Smooth muscle cell of the brain vasculature (primary cell): ENCODE measurements at regions not wholly inside any gene's neighbourhood (a gene's known extent, or its start where the extent isn't known, plus 50 kb on each side); places are given as distances from the start of the nearest gene placed in this dataset.

Source experiments
- DNase-seq: peaks from one replicate; pipeline ENCODE4 v3.0.0-alpha.2; 2012; ENCODE audit warnings: low read depth, low spot score

DNA sequence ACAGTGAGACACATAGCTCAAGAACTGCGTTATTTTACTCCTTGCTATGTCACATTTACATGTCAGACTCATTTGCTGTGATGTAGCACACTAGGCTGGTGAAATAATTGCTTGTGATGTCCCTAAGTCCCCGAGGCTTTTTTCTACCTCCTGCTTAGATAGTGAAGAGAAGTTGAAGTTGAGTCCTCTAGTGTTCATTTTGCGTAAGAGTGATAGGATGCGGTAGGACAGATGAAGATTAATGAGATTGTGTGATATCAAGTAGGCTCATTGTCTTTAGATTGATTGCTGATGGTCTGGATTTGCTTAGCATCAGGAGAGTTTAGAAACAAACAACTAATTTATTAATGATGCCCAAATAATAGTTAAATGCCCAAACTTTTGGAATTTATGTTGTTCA is 173.6 kb upstream of the NUDT6 start:
- no peak for DNase-seq

DNA sequence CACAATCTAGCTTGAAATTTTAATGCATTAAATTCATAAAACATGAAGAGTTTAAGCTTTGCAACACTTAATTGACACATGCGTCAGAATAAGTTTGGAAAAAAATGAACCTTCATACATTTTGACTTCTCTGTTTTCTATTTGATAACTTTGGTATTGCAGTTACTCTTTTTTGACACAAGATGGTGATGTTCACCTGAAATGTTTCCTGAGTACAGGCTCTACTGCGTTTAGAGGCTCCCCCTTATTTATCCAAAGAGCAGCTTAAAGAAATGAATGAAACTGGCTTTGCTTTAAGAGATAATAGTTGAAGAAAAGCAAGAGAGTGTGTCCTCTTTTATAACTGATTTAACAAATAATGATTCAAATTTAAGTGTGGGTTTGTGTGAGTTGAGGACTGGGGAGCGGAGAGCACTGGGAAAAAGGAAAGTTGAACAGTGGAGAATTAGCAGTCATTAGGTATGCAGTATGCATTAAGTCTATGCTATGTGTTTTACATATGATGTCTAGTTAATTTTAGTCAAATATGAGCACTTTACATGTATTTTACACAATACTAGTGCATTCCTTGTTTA is 180.6 kb upstream of the NUDT6 start:
- no peak for DNase-seq

DNA sequence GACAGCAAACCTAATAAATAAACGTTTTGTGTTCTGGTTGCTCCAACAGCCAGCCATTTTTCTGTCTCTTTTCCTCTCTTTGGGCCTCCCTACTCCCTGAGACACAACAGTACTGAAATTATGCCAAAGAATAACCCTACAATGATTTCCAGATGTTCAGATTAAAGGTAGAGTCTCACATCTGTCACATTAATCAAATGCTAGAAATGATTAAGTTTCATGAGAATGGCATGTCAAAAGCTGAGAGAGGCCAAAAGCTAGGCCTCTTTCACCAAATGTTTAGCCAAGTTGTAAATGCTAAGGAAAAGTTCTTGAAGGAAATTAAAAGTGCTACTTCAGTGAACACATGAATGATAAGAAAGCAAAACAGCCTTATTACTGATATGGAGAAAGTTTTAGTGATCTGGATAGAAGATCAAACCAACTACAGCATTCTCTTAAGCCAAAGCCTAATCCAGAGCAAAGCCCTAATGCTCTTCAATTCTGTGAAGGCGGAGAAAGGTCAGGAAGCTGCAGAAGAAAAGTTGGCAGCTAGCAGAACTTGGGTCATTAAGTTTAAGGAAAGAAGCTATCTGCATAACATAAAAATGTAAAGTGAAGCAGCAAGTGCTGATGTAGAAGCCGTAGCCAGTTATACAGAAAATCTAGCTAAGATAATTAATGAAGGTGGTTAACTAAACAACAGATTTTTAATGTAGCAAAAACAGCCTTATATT is 182.1 kb upstream of the NUDT6 start:
- DNase-seq, result no peak

DNA sequence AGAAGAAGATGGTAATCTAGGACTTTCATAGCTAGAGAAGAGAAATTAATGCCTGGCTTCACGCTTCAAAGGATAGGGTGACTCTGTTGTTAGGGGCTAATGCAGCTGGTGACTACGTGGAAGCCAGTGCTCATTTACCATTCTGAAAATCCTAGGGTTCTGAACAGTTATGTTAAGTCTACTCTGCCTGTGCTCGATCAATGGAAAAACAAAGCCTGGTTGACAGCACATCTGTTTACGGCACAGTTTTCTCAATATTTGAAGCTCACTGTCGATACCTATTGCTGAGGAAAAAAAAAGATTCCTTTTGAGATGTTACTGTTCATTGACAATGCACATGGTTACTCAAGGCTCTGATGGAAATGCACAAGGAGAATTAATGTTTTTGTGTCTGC is 182.6 kb upstream of the NUDT6 start:
- no peak for DNase-seq

DNA sequence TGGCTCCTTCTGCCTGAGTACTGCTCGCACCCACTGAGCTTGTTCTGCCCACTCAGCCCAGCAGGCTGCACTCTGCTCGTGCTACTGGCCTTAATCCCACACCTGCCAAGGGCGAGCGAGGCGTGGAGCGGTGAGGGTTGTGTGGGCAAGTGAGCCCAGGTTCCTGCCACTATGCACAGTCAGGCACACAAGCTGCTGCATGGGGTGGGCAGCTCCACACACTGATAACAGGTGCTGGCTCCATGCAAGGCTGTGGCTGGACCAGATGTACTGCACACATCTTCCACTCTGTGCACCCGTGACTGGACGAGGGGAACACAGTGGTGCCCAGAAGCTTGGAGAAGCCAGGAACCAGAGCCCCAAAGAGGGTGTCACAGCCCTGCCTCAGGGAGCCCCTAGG is 184.3 kb upstream of the NUDT6 start:
- no peak for DNase-seq

DNA sequence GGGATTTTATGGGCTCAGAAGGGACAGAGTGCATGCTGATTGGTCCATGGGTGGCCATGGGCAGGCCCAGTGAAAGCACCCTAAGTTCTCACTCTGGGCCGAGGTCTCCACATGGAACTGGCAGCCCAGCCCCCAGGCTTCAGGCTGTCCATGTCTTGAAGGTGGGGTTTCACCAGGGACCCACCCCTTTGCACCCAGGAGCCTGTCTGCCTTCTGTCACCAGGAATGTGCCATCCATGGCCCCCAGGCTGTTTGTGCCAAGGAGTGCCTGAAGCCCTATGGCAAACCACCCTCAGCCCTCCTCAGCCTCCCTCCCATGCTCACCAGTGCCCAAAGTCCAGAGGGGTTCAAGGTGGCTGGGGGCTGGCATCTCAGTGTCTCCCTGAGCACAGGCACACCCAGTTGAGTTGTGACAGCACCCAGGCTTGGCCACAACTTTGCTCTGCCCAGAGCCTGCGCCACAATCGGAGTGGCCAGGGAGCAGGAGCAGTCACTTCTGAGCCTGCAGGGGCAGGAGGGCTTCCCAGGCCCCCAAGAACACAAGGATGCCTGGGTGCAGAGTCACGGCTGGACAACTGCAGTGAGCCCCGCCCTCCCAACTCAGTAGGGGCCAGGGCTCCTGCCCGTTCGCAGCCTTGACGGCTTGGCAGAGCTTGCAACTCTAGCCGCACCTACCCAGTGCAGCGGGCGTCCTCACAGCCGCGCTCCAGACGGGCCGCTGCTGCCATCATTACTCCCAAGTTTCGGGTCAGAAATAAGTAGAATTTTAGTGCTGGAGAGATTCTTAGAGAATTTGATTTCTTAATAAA is 185.3 kb upstream of the NUDT6 start:
- no peak for DNase-seq

DNA sequence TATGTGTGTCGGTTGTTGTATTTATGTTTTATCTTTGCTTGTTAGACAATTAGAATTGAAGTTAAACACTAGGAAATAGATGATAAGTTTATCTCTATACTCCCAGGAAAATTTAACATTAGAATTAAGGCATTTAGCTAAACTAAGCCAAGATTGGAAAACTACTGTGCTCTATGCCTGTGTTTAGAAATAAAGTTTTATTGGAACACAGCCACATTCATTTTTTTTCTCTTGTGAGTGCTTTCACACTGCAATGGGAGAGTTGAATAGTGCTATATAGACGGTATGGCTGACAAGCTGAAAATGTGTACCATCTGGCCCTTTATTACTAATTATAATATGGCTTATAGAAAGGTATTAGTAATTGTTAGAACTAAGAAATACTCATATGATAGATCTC is 186.7 kb upstream of the NUDT6 start:
- no peak for DNase-seq

DNA sequence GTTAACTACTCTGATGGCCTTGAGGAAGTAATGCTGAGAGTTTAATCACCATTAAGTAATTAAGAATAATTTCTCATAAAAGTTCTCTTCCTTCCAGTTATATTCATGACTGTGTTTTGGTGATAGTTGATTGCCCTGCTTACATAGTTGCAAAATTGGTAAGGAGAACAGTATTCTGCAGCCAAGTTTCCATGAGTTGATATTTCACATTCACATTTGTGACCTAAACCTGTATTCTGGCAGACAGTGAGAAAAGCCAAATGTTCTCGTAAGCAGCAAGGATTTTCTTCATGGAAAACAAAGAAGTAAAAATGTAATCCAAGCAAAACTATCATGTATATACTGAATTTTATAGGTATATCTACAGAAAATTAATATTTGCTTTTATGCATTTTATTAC is 187.8 kb upstream of the NUDT6 start:
- DNase-seq, result no peak

DNA sequence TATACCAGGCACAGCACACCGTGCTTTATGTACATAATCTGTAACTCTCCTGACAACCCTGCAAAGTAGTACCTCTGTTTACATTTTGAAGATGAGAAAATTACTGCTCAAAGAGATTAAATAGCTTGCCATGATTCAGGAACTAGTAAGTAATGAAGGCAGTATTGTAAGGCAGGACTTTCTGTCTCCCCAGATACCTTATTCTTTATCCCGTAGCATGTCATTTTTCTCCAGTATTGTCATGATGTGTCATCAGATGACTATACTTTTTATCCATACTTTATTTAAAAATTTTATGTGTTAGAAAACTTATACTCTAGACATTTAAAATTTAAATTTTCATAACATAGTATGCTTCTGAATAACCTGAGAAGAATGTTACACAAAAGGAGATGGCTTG is 188.3 kb upstream of the NUDT6 start:
- no peak for DNase-seq

DNA sequence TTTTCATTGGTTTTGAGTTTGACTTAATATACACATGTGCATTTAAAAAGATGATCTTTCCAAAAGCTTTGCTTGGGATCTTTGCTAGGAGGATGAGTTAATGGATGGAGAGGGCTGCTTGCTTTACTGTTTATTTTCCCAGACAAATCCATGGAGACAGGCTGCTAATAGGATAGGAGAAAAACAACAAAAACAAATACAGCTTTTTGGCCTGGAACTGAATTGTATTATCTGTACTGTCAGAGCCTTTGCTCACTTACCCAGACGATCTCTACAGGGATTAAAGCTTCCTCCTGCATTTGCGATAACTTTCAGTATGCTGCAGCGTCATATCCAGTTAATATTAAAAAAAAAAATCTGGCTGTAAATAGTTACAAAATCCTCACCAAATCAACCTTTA is 190.8 kb upstream of the NUDT6 start:
- DNase-seq, result no peak

DNA sequence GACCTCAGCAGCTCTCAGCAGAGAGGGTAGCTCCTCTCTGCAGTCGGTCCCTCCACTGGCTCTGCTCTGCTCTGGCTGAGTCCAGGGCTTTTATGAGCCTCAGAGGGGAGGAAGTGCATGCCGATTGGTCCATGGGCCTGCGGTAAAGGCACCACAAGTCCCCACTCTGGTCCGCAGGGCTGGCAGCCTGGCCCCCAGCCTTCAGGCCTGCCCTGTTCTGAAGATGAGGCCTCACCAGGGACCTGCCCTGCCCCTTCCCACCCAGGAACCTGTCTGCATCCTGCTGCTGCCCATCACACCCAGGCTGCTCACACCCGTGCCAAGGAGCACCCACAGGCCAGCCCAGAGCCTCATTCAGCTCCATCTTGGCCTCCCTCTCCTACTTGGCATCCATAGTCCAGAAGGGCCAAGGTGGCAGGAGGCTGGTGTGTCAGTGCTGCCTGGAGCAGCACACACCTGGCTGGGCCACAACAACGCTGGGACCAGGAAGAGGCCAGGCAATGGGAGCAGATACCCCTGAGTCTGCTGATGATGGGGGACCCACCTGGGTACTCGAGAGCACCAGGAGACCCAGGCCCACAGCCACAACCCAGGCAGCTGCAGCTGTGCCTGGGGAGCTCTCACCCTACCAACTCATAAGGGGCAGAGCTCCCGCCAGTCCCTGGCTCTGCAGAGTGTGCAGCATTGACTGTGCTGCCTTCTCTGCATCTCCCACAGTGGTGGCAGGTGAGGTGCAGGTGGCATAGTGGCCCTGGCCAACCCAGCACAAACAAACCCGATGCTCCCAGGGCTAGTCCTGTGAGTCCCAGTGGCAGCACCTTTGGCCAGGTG is 191.9 kb upstream of the NUDT6 start:
- no peak for DNase-seq

DNA sequence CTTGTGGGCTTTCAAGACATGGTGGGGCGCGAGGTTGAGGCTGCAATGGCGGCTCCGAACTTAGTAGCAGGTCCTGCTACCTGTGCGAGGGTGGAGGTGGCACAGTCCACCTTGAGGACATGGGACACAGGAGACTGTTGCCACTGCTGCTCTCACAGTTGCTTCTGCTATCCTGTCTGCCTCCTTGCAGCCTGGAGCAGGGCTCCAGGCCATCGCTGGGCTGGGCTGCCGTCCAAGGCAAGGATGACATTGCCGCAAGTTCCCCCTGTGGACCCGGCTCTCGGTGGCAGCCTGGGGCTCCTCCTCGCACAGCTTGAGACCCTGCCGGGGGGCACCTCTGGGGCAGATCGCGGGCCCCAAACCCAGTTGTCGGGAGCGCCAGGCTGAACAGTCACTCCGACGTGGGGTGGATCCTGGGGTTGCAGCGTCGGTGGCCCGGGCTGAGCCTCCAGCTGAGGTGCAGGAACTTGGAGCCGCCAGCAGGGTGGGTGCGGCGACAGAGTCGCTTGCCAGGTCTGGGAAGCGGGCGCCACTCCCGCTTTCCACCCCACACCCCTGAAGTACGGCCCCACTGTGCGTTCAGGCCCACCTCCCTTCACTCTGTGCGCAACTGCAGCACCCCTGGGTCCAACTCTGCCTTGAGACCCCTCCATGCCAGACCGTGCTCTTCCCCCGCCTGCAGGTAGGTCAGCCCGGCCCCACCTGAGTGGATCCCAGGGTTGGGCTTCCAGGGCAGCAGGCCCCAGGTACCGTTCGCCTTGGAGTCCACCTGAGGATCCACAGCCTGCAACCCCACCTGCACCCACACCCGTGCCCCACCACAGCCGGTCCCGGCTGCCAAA is 192.7 kb upstream of the NUDT6 start:
- DNase-seq, result no peak

DNA sequence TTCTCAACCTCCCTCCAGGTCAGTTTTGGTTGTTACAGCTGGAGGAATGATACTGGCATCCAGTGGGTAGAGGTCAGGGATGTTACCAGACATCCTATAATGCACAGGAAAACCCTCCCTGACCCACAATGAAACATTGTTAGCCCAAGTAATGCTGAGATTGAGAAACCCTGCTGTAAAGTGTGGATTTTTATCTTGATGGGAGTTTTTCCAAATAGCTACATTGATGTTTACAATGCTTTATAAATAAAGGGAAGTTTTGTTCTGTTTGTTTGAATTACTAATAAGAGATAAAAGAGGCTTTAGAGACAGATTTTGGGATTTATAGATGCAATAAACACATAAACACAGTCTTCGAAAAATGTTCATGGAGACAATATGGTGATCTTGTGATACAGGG is 194.0 kb upstream of the NUDT6 start:
- DNase-seq, result no peak

DNA sequence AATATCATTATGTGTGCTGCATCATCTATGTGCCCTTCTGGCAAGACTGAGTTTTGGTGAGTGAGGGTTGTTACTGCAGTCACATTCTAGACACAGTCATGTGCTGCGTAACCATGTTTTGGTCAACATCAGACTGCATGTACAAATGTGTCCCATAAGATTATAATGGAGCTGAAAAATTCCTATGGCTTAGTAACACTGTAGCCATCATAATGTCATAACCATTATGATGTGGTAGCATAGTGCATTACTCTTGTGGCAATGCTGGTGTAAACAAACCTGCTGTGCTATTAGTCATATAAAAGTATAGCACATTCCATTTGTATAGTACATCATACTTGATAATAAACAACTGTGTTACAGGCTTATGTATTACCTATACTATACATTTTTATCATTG is 198.1 kb upstream of the NUDT6 start:
- no peak for DNase-seq

DNA sequence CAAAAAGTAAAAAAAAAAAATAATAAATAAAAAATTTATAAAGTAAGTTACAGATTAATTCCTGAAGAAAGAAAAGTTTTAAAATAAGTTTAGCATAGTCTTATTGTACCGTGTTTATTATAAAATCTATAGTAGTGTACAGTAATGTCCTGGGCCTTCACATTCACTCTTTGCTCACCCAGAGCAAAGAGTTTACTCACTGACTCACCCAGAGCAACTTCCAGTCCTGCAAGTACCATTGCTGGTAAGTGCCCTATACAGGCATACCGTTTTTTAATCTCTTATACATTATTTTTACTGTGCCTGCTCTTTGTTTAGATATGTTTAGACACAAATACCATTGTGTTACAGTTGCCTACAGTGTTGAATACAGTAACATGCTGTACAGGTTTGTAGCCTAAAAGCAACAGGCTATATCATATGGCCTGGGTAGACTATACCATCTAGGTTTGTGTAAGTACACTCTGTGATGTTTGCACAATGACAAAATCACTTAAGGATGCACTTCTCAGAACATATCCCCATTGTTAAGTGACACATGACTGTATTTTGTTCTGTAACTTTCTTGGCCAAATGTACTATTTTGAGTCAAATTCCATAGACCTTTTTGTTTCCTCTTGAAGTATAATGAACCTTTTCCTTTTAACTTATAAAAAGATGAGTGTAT is 199.0 kb upstream of the NUDT6 start:
- no peak for DNase-seq

DNA sequence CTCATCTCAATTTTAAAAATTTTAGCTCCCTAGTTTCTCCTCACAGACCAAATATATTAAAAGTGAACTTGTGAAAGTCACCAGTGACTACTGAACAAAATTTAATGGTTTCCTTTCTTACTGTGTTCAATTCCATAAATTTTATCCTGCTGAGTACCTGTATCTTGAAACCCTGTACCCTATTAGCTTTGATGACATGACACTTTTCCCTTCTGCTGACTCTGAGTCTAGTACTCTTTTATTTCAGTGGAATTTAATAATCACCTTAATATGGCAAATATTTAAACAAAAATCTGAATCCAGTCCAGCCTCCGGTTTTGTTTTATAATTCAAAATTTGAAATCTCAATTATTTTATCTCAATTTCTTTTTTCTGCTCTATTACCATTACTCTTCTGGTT is 203.1 kb upstream of the NUDT6 start:
- no peak for DNase-seq

DNA sequence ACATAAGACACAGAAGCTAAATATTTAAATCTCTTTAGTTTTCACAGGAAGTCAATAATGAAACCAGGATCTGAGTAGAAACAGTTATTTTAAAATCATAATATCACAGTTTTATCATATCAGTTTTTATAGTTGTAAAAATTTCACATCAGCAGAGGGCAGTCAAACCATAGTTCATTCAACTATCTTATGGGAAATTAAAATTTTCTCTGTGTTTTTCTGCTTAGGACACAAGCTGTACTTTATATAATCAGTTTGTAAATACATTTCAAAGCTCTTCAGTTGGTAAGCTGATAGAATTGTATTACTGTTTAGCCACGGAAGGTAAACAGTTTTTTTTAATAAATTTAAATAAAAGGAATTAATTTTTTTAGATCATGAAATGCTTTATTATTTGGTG is 204.8 kb upstream of the NUDT6 start:
- DNase-seq, result no peak

DNA sequence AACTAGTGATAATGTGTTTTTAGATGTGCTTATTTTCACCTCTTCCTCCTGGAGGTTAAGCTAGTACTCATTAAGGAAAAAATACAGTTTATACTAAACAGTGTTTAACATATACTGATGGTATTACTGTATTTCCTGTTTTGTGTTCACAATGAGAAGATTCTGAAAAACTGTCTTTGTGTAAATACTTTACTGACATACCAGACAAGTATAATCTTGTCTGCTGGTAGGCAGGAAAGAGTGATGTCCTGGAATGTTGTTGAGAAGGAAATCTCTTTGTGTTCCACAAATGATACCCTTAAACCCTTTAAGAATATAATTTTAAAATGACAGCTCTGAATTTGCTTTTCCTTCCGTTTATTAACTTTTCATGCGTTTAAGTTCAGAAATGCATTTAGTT is 205.5 kb upstream of the NUDT6 start:
- no peak for DNase-seq

DNA sequence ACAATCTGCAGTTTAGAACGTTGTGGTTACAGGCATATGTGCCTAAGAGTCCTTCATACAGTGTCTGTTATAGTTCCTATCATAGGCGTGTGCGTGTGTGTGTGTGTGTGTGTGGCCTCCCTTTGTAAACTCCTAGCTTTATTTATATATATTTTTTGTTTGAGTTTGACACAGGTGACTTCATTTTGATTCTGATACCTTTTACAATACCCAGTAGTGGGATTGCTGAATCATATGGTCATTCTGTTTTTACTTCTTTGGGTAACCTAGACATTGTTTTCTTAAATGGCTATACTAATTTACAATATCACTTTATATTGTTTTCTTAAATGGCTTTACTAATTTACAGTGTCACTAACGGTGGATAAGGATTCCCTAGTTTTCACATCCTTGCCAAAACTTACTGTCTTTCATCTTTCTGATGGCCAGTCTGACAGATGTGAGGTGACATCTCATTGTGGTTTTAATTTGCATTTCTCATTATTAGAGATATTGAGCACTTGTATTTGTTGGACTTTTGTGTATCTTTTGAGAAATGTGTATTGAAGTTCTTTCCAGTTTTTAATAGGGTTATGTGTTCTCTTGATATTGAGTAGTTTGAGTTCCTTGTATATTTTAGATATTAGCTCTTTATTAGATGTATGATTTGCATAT is 211.1 kb upstream of the NUDT6 start:
- no peak for DNase-seq

DNA sequence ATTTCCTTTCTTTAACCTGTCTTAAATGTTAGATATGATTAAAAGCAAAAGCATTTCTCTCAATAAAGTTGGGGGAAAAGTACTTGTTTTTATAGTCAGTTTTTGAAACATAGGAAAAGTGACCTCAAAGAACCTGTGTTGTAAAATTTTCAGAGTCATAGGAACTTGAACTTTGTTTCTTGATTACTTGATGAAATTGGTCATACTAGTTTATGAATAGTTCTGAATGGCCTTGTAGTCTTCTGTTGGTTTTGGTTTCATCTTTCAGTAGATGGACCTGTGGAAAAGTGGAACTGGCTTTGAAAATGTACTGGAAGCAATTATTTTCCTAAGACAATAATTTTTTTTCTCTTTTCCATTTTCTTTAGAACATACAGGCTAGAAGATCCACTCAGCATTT is 222.2 kb upstream of the NUDT6 start:
- no peak for DNase-seq
